HepG2 (cell line): ENCODE measurements at regions not wholly inside any gene's neighbourhood (a gene's known extent, or its start where the extent isn't known, plus 50 kb on each side); places are given as distances from the start of the nearest gene placed in this dataset.

Experiments used
- ATAC-seq: fragments of 200-7000 bp; cut with Tn5 transposase; 3 replicates; pipeline ENCODE4 v1.9.1; 2020; ENCODE audit warnings: mild to moderate bottlenecking, moderate library complexity
- BruUV-seq: library from RNA; stranded (reverse); fragments of 400-500 nt; replicated peaks from 2 replicates; lab custom pipeline; 2021; lab: Mats Ljungman, UMichigan
- CTCF ChIA-PET: fragments of 300-600 bp; formaldehyde crosslinking; extraction: SDS; loops from one replicate; lab custom pipeline; 2021; ENCODE audit warnings: low total read pairs, inconsistent platforms, low intra/inter-chr PET ratio; lab: Yijun Ruan, JAX
- POLR2A ChIA-PET: fragments of 350-600 bp; sonication (Branson Sonifier 250); formaldehyde crosslinking; loops from one replicate; lab custom pipeline; 2020; ENCODE audit warnings: antibody characterized with exemption, inconsistent platforms; lab: Yijun Ruan, JAX
- DNase-seq: peaks from one replicate; pipeline ENCODE4 v3.0.0-alpha.2; 2015; ENCODE audit warnings: low spot score
- FAIRE-seq: peaks from 3 replicates; lab custom pipeline; 2011; peaks lifted over from hg19 to GRCh38; lab: Jason Lieb, UNC
- H2AFZ ChIP-seq: one replicate; pipeline ENCODE4 v1.6.1; 2011; ENCODE audit warnings: low read length, inconsistent platforms
- H3K27ac ChIP-seq: fragments of 300-600 bp; 3 replicates; pipeline ENCODE4 v1.8.0; 2011; ENCODE audit warnings: mixed run types, mild to moderate bottlenecking, mixed read lengths, low read length, inconsistent platforms; ENCODE audit not compliant: insufficient read depth; ENCODE audit errors: extremely low read length
- H3K27me3 ChIP-seq, 2 experiments: fragments of 200-600 bp in 1 of 2; 2 replicates in 1 of 2; 3 replicates in 1 of 2; pipeline versions ENCODE4 v1.6.0 to v1.8.0; 2011; ENCODE audit warnings: low read length in 2 of 2, mild to moderate bottlenecking in 2 of 2, moderate library complexity in 2 of 2, inconsistent platforms in 1 of 2; ENCODE audit not compliant: insufficient read depth in 2 of 2, control insufficient read depth in 1 of 2
- H3K36me3 ChIP-seq, 2 experiments: fragments of 200-600 bp in 1 of 2; replicated peaks in 1 of 2; 2 replicates in 1 of 2; 3 replicates in 1 of 2; pipeline versions ENCODE4 v1.5.1 to v1.8.0; 2011; ENCODE audit warnings: low read length in 2 of 2, inconsistent platforms in 1 of 2; ENCODE audit not compliant: insufficient read depth in 2 of 2, control insufficient read depth in 1 of 2
- H3K4me1 ChIP-seq: 2 replicates; pipeline ENCODE4 v1.5.1; 2012; ENCODE audit warnings: low read length, inconsistent platforms; ENCODE audit not compliant: insufficient read depth
- H3K4me2 ChIP-seq: 2 replicates; pipeline ENCODE4 v1.6.0; 2011; ENCODE audit warnings: low read depth, low read length, inconsistent platforms
- H3K4me3 ChIP-seq, 3 experiments: fragments of 200-600 bp in 1 of 3; sonication (generic), shearing (Covaris generic) in 1 of 3; replicated peaks in 1 of 3; 2 replicates each; pipeline ENCODE4 v1.5.1; 2011 to 2016; ENCODE audit warnings: low read length in 3 of 3, inconsistent platforms in 2 of 3, low read depth in 2 of 3, mild to moderate bottlenecking in 2 of 3, control low read depth in 1 of 3, mixed read lengths in 1 of 3; ENCODE audit not compliant: insufficient read depth in 1 of 3
- H3K79me2 ChIP-seq: one replicate; pipeline ENCODE4 v1.6.1; 2011; ENCODE audit warnings: low read length, inconsistent platforms; ENCODE audit not compliant: insufficient read depth
- H3K9ac ChIP-seq: 2 replicates; pipeline ENCODE4 v1.6.0; 2011; ENCODE audit warnings: mild to moderate bottlenecking, low read depth, low read length, inconsistent platforms; ENCODE audit not compliant: insufficient read depth
- H3K9me3 ChIP-seq: 2 replicates; pipeline ENCODE4 v1.5.1; 2012; ENCODE audit warnings: mild to moderate bottlenecking, low read length
- H4K20me1 ChIP-seq: 2 replicates; pipeline ENCODE4 v1.6.0; 2011; ENCODE audit warnings: inconsistent platforms, mild to moderate bottlenecking, low read length, moderate library complexity; ENCODE audit not compliant: insufficient read depth
- AFF4 ChIP-seq: sonication (generic); formaldehyde crosslinking; IDR thresholded peaks from 2 replicates; pipeline ENCODE4 v1.4.0; 2020; ENCODE audit warnings: missing genetic modification reagents
- CEBPG ChIP-seq: IDR thresholded peaks from 2 replicates; pipeline ENCODE4 v1.6.1; 2016
- FOXM1 ChIP-seq: sonication (generic); formaldehyde crosslinking; IDR thresholded peaks from 2 replicates; pipeline ENCODE4 v1.5.0; 2020; ENCODE audit warnings: missing genetic modification reagents
- KMT2B ChIP-seq: IDR thresholded peaks from 2 replicates; pipeline ENCODE4 v1.6.1; 2016; ENCODE audit warnings: missing genetic modification reagents, missing compliant biosample characterization
- RBFOX2 ChIP-seq: fragments of 200-400 bp; formaldehyde crosslinking; IDR thresholded peaks from 2 replicates; pipeline ENCODE4 v1.6.1; 2017; ENCODE audit warnings: low read depth, mild to moderate bottlenecking, low read length
- RELA ChIP-seq: sonication (generic); formaldehyde crosslinking; IDR thresholded peaks from 2 replicates; pipeline ENCODE4 v1.4.0; 2020; ENCODE audit warnings: missing genetic modification reagents
- SUZ12 ChIP-seq: fragments of 150-350 bp; IDR thresholded peaks from 2 replicates; pipeline ENCODE4 v1.6.1; 2014; ENCODE audit warnings: low read depth, low read length
- TBX3 ChIP-seq: fragments of 450-650 bp; IDR thresholded peaks from 2 replicates; pipeline ENCODE4 v1.6.1; 2017; ENCODE audit warnings: antibody characterized with exemption, mild to moderate bottlenecking, inconsistent platforms, borderline replicate concordance
- ZBTB33 ChIP-seq: sonication (generic); formaldehyde crosslinking; IDR thresholded peaks from 2 replicates; pipeline ENCODE4 v1.4.0; 2020; ENCODE audit warnings: missing genetic modification reagents
- ZNF205 ChIP-seq: IDR thresholded peaks from 2 replicates; pipeline ENCODE4 v1.6.1; 2018; ENCODE audit warnings: missing biosample characterization, missing genetic modification reagents
- ZNF367 ChIP-seq: sonication (generic); formaldehyde crosslinking; IDR thresholded peaks from 2 replicates; pipeline ENCODE4 v1.4.0; 2020; ENCODE audit warnings: missing genetic modification reagents, borderline replicate concordance
- ZNF800 ChIP-seq: sonication (generic); formaldehyde crosslinking; IDR thresholded peaks from 2 replicates; pipeline ENCODE4 v1.4.0; 2020; ENCODE audit warnings: missing genetic modification reagents
- ZNF878 ChIP-seq: sonication (generic); formaldehyde crosslinking; IDR thresholded peaks from 2 replicates; pipeline ENCODE4 v1.8.1; 2023; ENCODE audit warnings: mild to moderate bottlenecking, missing genetic modification reagents, moderate library complexity
- WGBS: methylation state at CpG from one replicate; pipeline ENCODE4 v1.1.6; 2017; ENCODE audit warnings: low lambda C conversion rate; 5-methylcytosine and 5-hydroxymethylcytosine counted together
- in situ Hi-C: cut with HindIII; loops from 2 replicates; pipeline ENCODE4 v1.10.0; 2017; ENCODE audit warnings: low pct_unique_long_range_greater_than_20kb; ENCODE audit not compliant: extremely low pct_ligation_motif_present
- intact Hi-C: fragments of 100-400 bp; cut with micrococcal nuclease; formaldehyde crosslinking; loops from one replicate; pipeline ENCODE4 v1.10.0; 2022; ENCODE audit not compliant: unreplicated experiment
- TF ChIP-seq, protein P1 (sequence below): IDR thresholded peaks from 2 replicates; pipeline ENCODE4 v1.4.0; 2020; ENCODE audit warnings: mild to moderate bottlenecking, missing genetic modification reagents

- TF ChIP-seq ZNF205 (CRISPR knock-in tag) (no peak), RELA (CRISPR knock-in tag) (no peak), AFF4 (no peak), TBX3 (no peak), FOXM1 (CRISPR knock-in tag) (no peak), ZBTB33 (no peak)
- TF ChIP-seq, all 625 proteins: peak for 0
Observed at GRCh38 chr7:94061326-94061725, 57.2 kb upstream of the BET1 start (continued).

DNA sequence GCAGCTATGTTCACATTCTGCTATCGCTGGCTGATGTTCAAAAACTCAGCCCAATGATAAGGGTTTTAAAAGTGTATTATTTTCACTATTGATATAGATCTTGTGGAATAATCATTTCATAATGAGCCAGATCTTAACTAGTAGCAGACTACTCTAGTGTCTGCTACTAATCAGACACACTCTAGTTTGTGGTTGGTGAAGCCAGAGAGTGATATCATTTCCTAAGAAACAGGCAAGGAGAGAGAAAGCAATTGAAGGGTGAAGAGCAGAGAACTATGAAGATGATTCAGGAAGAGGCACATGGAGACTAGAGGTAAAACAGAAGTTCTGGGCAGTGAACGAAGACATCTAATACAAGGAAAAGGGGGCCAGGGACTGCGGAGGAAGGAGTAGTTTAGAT is 58.2 kb upstream of the BET1 start:
- no peak for FAIRE-seq
- WGBS = 0% methylated on average over 3 of the region's 3 CpGs
- in situ Hi-C loops = no loop called here
- TF ChIP-seq CEBPG (CRISPR knock-in tag) (no peak), ZNF878 (CRISPR knock-in tag) (no peak), RBFOX2 (no peak), ZNF800 (no peak), KMT2B (CRISPR knock-in tag) (no peak), ZNF367 (no peak), SUZ12 (no peak)
- TF ChIP-seq, protein P1, sequence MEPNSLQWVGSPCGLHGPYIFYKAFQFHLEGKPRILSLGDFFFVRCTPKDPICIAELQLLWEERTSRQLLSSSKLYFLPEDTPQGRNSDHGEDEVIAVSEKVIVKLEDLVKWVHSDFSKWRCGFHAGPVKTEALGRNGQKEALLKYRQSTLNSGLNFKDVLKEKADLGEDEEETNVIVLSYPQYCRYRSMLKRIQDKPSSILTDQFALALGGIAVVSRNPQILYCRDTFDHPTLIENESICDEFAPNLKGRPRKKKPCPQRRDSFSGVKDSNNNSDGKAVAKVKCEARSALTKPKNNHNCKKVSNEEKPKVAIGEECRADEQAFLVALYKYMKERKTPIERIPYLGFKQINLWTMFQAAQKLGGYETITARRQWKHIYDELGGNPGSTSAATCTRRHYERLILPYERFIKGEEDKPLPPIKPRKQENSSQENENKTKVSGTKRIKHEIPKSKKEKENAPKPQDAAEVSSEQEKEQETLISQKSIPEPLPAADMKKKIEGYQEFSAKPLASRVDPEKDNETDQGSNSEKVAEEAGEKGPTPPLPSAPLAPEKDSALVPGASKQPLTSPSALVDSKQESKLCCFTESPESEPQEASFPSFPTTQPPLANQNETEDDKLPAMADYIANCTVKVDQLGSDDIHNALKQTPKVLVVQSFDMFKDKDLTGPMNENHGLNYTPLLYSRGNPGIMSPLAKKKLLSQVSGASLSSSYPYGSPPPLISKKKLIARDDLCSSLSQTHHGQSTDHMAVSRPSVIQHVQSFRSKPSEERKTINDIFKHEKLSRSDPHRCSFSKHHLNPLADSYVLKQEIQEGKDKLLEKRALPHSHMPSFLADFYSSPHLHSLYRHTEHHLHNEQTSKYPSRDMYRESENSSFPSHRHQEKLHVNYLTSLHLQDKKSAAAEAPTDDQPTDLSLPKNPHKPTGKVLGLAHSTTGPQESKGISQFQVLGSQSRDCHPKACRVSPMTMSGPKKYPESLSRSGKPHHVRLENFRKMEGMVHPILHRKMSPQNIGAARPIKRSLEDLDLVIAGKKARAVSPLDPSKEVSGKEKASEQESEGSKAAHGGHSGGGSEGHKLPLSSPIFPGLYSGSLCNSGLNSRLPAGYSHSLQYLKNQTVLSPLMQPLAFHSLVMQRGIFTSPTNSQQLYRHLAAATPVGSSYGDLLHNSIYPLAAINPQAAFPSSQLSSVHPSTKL = no peak

More for the DNA sequence above, 58.2 kb upstream of the BET1 start:
- ChIA-PET POLR2A (no interaction called here), CTCF (no interaction called here)
- Histone ChIP-seq H2AFZ (no peak overlapping the region), H4K20me1 (no peaks in the 10 kb centered on the region), H3K9me3 (no peaks in the 10 kb centered on the region), H3K79me2 (no peaks in the 10 kb centered on the region), H3K4me2 (no peak overlapping the region), H3K27ac (no peak overlapping the region), H3K9ac (no peak overlapping the region), H3K36me3 (no peaks in the 10 kb centered on the region), H3K27me3 (peaks cover 0 to 9% of the 10 kb centered on the region in 2 experiments; a peak in 2 of 5 replicates), H3K4me3 (no peak overlapping the region), H3K4me1 (no peaks in the 10 kb centered on the region)
- no peak for ATAC-seq
- no peak for DNase-seq
- BruUV-seq = no TSS peak
- intact Hi-C loops = no loop called here
